HL-60 (cell line): ENCODE measurements at regions not wholly inside any gene's neighbourhood (a gene's known extent, or its start where the extent isn't known, plus 50 kb on each side); places are given as distances from the start of the nearest gene placed in this dataset.
A peak's percentile ranks its signal among the peaks of the same experiment; 100 is the strongest.
"Not testable (repeated sequence)": the region's sequence is repeated elsewhere in the genome, so short reads cannot be mapped to it uniquely, and the experiment has no call there.

ENCODE experiments used
- DNase-seq, 2 experiments: peaks; one replicate each; pipeline ENCODE4 v3.0.0-alpha.2; 2010 to 2020; ENCODE audit warnings: low read depth in 1 of 2, low spot score in 1 of 2
- H3K27ac ChIP-seq: fragments of 250-450 bp; sonication (Bioruptor Pico); replicated peaks from 2 replicates; pipeline ENCODE4 v1.5.1; 2020; ENCODE audit warnings: mild to moderate bottlenecking, moderate library complexity
- H3K27me3 ChIP-seq: fragments of 250-450 bp; sonication (Bioruptor Pico); 2 replicates; pipeline ENCODE4 v1.5.1; 2021; ENCODE audit warnings: mild to moderate bottlenecking, moderate library complexity; ENCODE audit not compliant: insufficient read depth, poor library complexity, severe bottlenecking
- H3K4me3 ChIP-seq: replicated peaks from 2 replicates; pipeline ENCODE4 v1.5.1; 2011; ENCODE audit warnings: mild to moderate bottlenecking, control low read depth, low read length; ENCODE audit not compliant: insufficient read depth
- GABPA ChIP-seq: IDR thresholded peaks from 2 replicates; pipeline ENCODE4 v1.6.1; 2012; ENCODE audit warnings: low read depth
- POLR2AphosphoS5 ChIP-seq: IDR thresholded peaks from 2 replicates; pipeline ENCODE4 v1.6.1; 2012; ENCODE audit warnings: low read depth
- SPI1 ChIP-seq: IDR thresholded peaks from 2 replicates; pipeline ENCODE4 v1.6.1; 2012; ENCODE audit warnings: low read depth, mild to moderate bottlenecking, borderline replicate concordance
- TF ChIP-seq, protein P1 (sequence below): IDR thresholded peaks from 2 replicates; pipeline ENCODE4 v1.6.1; 2012; ENCODE audit warnings: low read depth; ENCODE audit not compliant: insufficient replicate concordance
- TF ChIP-seq, protein P2 (sequence below): IDR thresholded peaks from one replicate; pipeline ENCODE4 v1.5.1; 2011; ENCODE audit warnings: low read length, control low read depth, inconsistent platforms; ENCODE audit not compliant: insufficient read depth

DNA sequence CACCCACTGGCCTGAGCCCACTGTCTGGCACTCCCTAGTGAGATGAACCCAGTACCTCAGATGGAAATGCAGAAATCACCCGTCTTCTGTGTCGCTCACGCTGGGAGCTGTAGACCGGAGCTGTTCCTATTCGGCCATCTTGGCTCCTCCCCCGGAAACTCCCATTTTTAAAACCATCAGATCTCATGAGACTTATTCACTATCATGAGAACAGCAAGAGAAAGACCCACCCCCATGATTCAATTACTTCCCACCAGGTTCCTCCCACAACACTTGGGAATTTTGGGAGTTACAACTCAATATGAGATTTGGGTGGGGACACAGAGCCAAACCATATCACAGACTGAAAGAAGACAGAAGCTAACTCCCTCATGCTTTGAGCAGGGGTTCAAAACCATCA lies 134.5 kb downstream of the SLC39A8 start:
- H3K27ac ChIP-seq, DNase-seq, H3K4me3 ChIP-seq, H3K27me3 ChIP-seq: not testable (repeated sequence)

DNA sequence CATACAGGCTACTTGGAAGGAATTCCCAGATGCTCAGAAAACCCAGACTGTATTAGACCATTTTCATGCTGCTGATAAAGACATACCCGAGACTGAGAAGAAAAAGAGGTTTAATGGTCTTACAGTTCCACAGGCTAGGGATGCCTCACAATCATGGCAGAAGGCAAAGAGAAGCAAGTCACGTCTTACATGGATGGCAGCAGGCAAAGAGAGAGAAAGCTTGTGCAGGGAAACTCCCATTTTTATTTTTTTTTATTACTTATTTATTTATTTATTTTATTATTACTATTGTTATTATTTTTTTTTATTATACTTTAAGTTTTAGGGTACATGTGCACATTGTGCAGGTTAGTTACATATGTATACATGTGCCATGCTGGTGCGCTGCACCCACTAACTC lies 140.6 kb downstream of the SLC39A8 start:
- not testable (repeated sequence) for DNase-seq, H3K4me3 ChIP-seq, H3K27me3 ChIP-seq, H3K27ac ChIP-seq

DNA sequence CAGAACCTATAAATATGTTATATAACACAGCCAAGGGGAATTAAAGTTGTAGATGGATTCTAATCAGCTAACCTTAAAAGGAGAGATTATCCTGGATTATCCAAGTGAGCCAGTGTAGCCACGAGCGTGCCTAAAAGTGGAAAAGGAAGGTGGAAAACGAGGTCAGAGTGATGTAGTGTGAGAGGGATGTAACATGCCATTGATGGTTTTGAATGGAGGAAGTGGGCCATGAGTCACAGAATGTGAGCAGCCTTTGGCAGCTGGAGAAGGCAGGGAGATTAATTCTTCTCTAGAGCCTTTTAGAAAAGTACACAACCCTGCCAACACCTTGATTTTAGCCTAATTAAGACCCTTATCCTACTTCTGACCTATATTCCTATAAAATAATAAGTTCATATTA lies 149.1 kb downstream of the SLC39A8 start:
- no peak for DNase-seq

DNA sequence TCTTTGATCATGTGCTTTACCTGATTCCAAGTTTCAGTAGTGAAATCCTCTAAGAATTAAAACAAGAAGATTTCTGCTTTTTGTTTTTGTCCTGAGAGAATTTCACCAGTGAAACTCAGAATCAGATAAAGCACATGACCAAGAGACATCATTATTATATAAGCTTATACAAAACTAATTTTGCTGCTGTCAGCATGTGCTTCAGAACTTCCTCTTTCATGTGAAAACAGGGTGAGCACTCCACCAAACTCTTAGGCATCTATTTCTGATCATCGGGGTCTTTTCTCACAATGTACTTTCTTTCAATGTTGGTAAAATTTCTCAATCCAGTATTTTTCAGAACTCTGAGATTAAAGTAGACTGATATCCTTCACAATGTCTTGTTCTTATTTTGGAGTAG lies 152.1 kb downstream of the SLC39A8 start:
- Histone ChIP-seq H3K27ac (no peak overlapping the region), H3K27me3 (no peaks in the 10 kb centered on the region), H3K4me3 (no peak overlapping the region)
- no peak for TF ChIP-seq GABPA
- 0 out of 2 replicates have a peak, but pooled peaks have one; percentile 28 for TF ChIP-seq SPI1
- no peak for DNase-seq

More for the DNA sequence above, 149.1 kb downstream of the SLC39A8 start:
- H3K27ac ChIP-seq: no peak overlapping the region
- no peaks in the 10 kb centered on the region for H3K27me3 ChIP-seq
- TF ChIP-seq, protein P1, sequence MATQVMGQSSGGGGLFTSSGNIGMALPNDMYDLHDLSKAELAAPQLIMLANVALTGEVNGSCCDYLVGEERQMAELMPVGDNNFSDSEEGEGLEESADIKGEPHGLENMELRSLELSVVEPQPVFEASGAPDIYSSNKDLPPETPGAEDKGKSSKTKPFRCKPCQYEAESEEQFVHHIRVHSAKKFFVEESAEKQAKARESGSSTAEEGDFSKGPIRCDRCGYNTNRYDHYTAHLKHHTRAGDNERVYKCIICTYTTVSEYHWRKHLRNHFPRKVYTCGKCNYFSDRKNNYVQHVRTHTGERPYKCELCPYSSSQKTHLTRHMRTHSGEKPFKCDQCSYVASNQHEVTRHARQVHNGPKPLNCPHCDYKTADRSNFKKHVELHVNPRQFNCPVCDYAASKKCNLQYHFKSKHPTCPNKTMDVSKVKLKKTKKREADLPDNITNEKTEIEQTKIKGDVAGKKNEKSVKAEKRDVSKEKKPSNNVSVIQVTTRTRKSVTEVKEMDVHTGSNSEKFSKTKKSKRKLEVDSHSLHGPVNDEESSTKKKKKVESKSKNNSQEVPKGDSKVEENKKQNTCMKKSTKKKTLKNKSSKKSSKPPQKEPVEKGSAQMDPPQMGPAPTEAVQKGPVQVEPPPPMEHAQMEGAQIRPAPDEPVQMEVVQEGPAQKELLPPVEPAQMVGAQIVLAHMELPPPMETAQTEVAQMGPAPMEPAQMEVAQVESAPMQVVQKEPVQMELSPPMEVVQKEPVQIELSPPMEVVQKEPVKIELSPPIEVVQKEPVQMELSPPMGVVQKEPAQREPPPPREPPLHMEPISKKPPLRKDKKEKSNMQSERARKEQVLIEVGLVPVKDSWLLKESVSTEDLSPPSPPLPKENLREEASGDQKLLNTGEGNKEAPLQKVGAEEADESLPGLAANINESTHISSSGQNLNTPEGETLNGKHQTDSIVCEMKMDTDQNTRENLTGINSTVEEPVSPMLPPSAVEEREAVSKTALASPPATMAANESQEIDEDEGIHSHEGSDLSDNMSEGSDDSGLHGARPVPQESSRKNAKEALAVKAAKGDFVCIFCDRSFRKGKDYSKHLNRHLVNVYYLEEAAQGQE: no peak
- TF ChIP-seq SPI1: 0 out of 2 replicates have a peak, but pooled peaks have one; percentile 31
- TF ChIP-seq GABPA: no peak
- TF ChIP-seq, protein P2, sequence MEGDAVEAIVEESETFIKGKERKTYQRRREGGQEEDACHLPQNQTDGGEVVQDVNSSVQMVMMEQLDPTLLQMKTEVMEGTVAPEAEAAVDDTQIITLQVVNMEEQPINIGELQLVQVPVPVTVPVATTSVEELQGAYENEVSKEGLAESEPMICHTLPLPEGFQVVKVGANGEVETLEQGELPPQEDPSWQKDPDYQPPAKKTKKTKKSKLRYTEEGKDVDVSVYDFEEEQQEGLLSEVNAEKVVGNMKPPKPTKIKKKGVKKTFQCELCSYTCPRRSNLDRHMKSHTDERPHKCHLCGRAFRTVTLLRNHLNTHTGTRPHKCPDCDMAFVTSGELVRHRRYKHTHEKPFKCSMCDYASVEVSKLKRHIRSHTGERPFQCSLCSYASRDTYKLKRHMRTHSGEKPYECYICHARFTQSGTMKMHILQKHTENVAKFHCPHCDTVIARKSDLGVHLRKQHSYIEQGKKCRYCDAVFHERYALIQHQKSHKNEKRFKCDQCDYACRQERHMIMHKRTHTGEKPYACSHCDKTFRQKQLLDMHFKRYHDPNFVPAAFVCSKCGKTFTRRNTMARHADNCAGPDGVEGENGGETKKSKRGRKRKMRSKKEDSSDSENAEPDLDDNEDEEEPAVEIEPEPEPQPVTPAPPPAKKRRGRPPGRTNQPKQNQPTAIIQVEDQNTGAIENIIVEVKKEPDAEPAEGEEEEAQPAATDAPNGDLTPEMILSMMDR: no peak
- no peak for TF ChIP-seq POLR2AphosphoS5
- H3K4me3 ChIP-seq: no peak overlapping the region

DNA sequence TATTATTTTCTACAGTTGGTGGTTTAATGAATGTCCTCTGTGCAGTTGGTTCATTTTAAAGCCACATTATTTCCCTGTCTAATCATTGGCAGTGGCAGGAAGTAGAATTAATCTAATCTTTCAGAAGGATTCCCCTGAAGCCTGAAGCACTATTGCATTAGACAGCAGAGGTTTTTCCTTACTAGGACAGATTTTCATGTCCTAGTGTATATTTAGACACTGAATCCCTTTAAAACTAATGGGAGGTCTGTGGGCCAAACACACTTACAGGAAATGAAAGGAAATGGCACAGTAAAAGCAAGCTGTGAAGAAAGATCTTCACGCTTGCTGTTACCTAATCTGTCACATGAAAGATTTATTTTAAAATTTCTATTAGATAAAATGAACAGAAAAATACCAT lies 165.2 kb downstream of the SLC39A8 start:
- Histone ChIP-seq H3K27ac (no peak overlapping the region), H3K27me3 (no peaks in the 10 kb centered on the region), H3K4me3 (no peak overlapping the region)
- no peak for DNase-seq
- TF ChIP-seq SPI1 (no peak), GABPA (no peak), POLR2AphosphoS5 (no peak)
- TF ChIP-seq, protein P2: no peak
- TF ChIP-seq, protein P1: no peak
